ENCODE measurements at regions not wholly inside any gene's neighbourhood (a gene's known extent, or its start where the extent isn't known, plus 50 kb on each side); places are given as distances from the start of the nearest gene placed in this dataset.

GRCh38 chr3:102736288-102736974 is 301.6 kb downstream of the ZPLD1 start:
- no peak for TF ChIP-seq CTCF (IDR thresholded peaks at IDR 0.05; ENCODE audit: borderline replicate concordance, extremely low read depth, insufficient read depth)
- H3K27me3 ChIP-seq (ENCODE audit: control insufficient read depth, insufficient read depth, low read length) = no peaks in the 10 kb centered on the region
- intact Hi-C loops (cut with DNase I) = no loop called here
- H3K4me1 ChIP-seq (ENCODE audit: control insufficient read depth in 2 of 3, insufficient read depth in 2 of 3, low read depth in 1 of 3, low read length in 3 of 3) = no peaks in the 10 kb centered on the region
- H3K9me3 ChIP-seq (ENCODE audit: control insufficient read depth in 2 of 3, insufficient read depth in 1 of 3, low read length in 3 of 3) = no peaks in the 10 kb centered on the region
- H3K27ac ChIP-seq (ENCODE audit: low read depth in 2 of 2, low read length in 2 of 2) = no peak overlapping the region
- H3K4me3 ChIP-seq (ENCODE audit: low read length in 3 of 3) = no peak overlapping the region
- H3K9ac ChIP-seq (ENCODE audit: low read length in 3 of 3) = no peak overlapping the region
- FAIRE-seq = no peak
- DNase-seq = no peak
- H3K36me3 ChIP-seq (ENCODE audit: control insufficient read depth in 2 of 3, insufficient read depth in 3 of 3, low read length in 3 of 3) = no peaks in the 10 kb centered on the region

GRCh38 chr3:102736975-102737304 is 302.1 kb downstream of the ZPLD1 start:
- Histone ChIP-seq H3K9ac (ENCODE audit: low read length in 3 of 3) (no peak overlapping the region), H3K4me3 (ENCODE audit: low read length in 3 of 3) (no peak overlapping the region), H3K27me3 (ENCODE audit: control insufficient read depth, insufficient read depth, low read length) (no peaks in the 10 kb centered on the region), H3K27ac (ENCODE audit: low read depth in 2 of 2, low read length in 2 of 2) (no peak overlapping the region), H3K4me1 (ENCODE audit: control insufficient read depth in 2 of 3, insufficient read depth in 2 of 3, low read depth in 1 of 3, low read length in 3 of 3) (no peaks in the 10 kb centered on the region), H3K9me3 (ENCODE audit: control insufficient read depth in 2 of 3, insufficient read depth in 1 of 3, low read length in 3 of 3) (no peaks in the 10 kb centered on the region), H3K36me3 (ENCODE audit: control insufficient read depth in 2 of 3, insufficient read depth in 3 of 3, low read length in 3 of 3) (no peaks in the 10 kb centered on the region)
- no peak for TF ChIP-seq CTCF (IDR thresholded peaks at IDR 0.05; ENCODE audit: borderline replicate concordance, extremely low read depth, insufficient read depth)
- no peak for DNase-seq
- FAIRE-seq = no peak
- intact Hi-C loops (cut with DNase I) = no loop called here

DNA sequence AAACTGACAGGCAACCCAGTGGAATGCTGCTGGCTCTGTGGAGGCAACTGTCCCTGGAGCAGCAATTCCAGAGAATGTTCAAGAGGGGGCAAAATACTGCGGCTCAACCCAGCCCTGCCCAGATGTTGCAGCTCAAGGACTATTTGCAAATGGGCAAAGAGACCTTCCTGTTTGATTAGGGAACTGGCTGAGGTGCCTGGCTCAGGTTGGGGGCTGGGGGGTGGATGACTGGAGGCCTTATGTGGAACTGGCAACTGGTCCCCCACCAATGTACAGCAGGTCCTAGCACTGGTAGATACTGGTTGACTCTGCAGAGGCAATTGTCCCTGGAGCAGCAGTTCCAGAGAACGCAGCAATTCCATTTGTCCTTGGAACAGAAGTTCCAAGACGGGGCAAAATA is 302.5 kb downstream of the ZPLD1 start:
- no peak overlapping the region for H3K9ac ChIP-seq (ENCODE audit: low read length in 3 of 3)
- no peak overlapping the region for H3K27ac ChIP-seq (ENCODE audit: low read depth in 2 of 2, low read length in 2 of 2)
- no peaks in the 10 kb centered on the region for H3K27me3 ChIP-seq (ENCODE audit: control insufficient read depth, insufficient read depth, low read length)
- H3K4me1 ChIP-seq (ENCODE audit: control insufficient read depth in 2 of 3, insufficient read depth in 2 of 3, low read depth in 1 of 3, low read length in 3 of 3) = no peaks in the 10 kb centered on the region
- DNase-seq = peak in 1 of 5 donors; percentile 55
- intact Hi-C loops (cut with DNase I) = no loop called here
- no peaks in the 10 kb centered on the region for H3K36me3 ChIP-seq (ENCODE audit: control insufficient read depth in 2 of 3, insufficient read depth in 3 of 3, low read length in 3 of 3)
- no peaks in the 10 kb centered on the region for H3K9me3 ChIP-seq (ENCODE audit: control insufficient read depth in 2 of 3, insufficient read depth in 1 of 3, low read length in 3 of 3)
- FAIRE-seq = no peak
- TF ChIP-seq CTCF (IDR thresholded peaks at IDR 0.05; ENCODE audit: borderline replicate concordance, extremely low read depth, insufficient read depth) = no peak
- no peak overlapping the region for H3K4me3 ChIP-seq (ENCODE audit: low read length in 3 of 3)

GRCh38 chr3:102741105-102741504 is 306.3 kb downstream of the ZPLD1 start:
- Histone ChIP-seq H3K9ac (ENCODE audit: low read length in 3 of 3) (no peak overlapping the region), H3K4me1 (ENCODE audit: control insufficient read depth in 2 of 3, insufficient read depth in 2 of 3, low read depth in 1 of 3, low read length in 3 of 3) (no peaks in the 10 kb centered on the region), H3K27me3 (ENCODE audit: control insufficient read depth, insufficient read depth, low read length) (no peaks in the 10 kb centered on the region), H3K27ac (ENCODE audit: low read depth in 2 of 2, low read length in 2 of 2) (no peak overlapping the region), H3K9me3 (ENCODE audit: control insufficient read depth in 2 of 3, insufficient read depth in 1 of 3, low read length in 3 of 3) (no peaks in the 10 kb centered on the region), H3K4me3 (ENCODE audit: low read length in 3 of 3) (no peak overlapping the region), H3K36me3 (ENCODE audit: control insufficient read depth in 2 of 3, insufficient read depth in 3 of 3, low read length in 3 of 3) (no peaks in the 10 kb centered on the region)
- FAIRE-seq = no peak
- no peak for DNase-seq
- intact Hi-C loops (cut with DNase I) = no loop called here
- TF ChIP-seq CTCF (IDR thresholded peaks at IDR 0.05; ENCODE audit: borderline replicate concordance, extremely low read depth, insufficient read depth) = no peak
